Liver (tissue), 8 donors: ENCODE measurements at regions not wholly inside any gene's neighbourhood (a gene's known extent, or its start where the extent isn't known, plus 50 kb on each side); places are given as distances from the start of the nearest gene placed in this dataset.

Experiments used
- DNase-seq: peaks from one replicate; pipeline ENCODE4 v3.0.0-alpha.2; 2017; ENCODE audit warnings: low spot score
- H3K27ac ChIP-seq, 2 donors: one replicate each; pipeline ENCODE4 v1.7.0; 2013; ENCODE audit warnings: inconsistent platforms in 2 of 2, low read length in 2 of 2, control low read depth in 1 of 2, low read depth in 1 of 2, mild to moderate bottlenecking in 1 of 2
- H3K27me3 ChIP-seq, 4 donors: one replicate each; pipeline versions ENCODE4 v1.6.1 to v1.7.0; 2013; ENCODE audit warnings: low read length in 3 of 4, inconsistent platforms in 1 of 4, mild to moderate bottlenecking in 1 of 4, moderate library complexity in 1 of 4; ENCODE audit not compliant: control insufficient read depth in 4 of 4, insufficient read depth in 4 of 4
- H3K36me3 ChIP-seq, 4 donors: one replicate each; pipeline versions ENCODE4 v1.6.1 to v1.7.0; 2013; ENCODE audit warnings: low read length in 3 of 4, mild to moderate bottlenecking in 3 of 4, low read depth in 1 of 4, moderate library complexity in 1 of 4; ENCODE audit not compliant: control insufficient read depth in 4 of 4, insufficient read depth in 3 of 4
- H3K4me1 ChIP-seq, 4 donors: one replicate each; pipeline versions ENCODE4 v1.6.1 to v1.7.0; 2013; ENCODE audit warnings: low read length in 3 of 4, mild to moderate bottlenecking in 3 of 4, moderate library complexity in 1 of 4; ENCODE audit not compliant: control insufficient read depth in 4 of 4, insufficient read depth in 4 of 4
- H3K4me3 ChIP-seq, 3 donors: one replicate each; pipeline versions ENCODE4 v1.6.1 to v1.7.0; 2013; ENCODE audit warnings: low read length in 3 of 3, control low read depth in 1 of 3, low read depth in 1 of 3, mild to moderate bottlenecking in 1 of 3
- H3K9ac ChIP-seq, 2 donors: one replicate each; pipeline ENCODE4 v1.7.0; 2013; ENCODE audit warnings: low read length in 2 of 2, mild to moderate bottlenecking in 2 of 2, moderate library complexity in 2 of 2, control low read depth in 1 of 2, low read depth in 1 of 2
- H3K9me3 ChIP-seq, 4 donors: one replicate each; pipeline versions ENCODE4 v1.6.1 to v1.7.0; 2013; ENCODE audit warnings: low read length in 3 of 4; ENCODE audit not compliant: control insufficient read depth in 4 of 4
- EGR1 ChIP-seq, 2 donors: IDR thresholded peaks; 2 replicates each; pipeline ENCODE4 v1.6.1; 2016 to 2018; ENCODE audit warnings: antibody characterized with exemption in 2 of 2, low read depth in 2 of 2
- FOXA1 ChIP-seq: IDR thresholded peaks from 2 replicates; pipeline ENCODE4 v1.6.1; 2016; ENCODE audit warnings: antibody characterized with exemption
- FOXA2 ChIP-seq: IDR thresholded peaks from 2 replicates; pipeline ENCODE4 v1.6.1; 2016; ENCODE audit warnings: antibody characterized with exemption
- GABPA ChIP-seq, 2 donors: IDR thresholded peaks in 1 of 2; conservative IDR thresholded peaks in 1 of 2; 2 replicates each; pipeline ENCODE4 v1.6.1; 2016; ENCODE audit warnings: antibody characterized with exemption in 2 of 2, mild to moderate bottlenecking in 1 of 2, moderate library complexity in 1 of 2
- HNF4A ChIP-seq, 2 donors: conservative IDR thresholded peaks; 2 replicates each; pipeline ENCODE4 v1.6.1; 2016; ENCODE audit warnings: antibody characterized with exemption in 2 of 2, mild to moderate bottlenecking in 2 of 2
- HNF4G ChIP-seq: IDR thresholded peaks from 2 replicates; pipeline ENCODE4 v1.6.1; 2016; ENCODE audit warnings: antibody characterized with exemption
- JUND ChIP-seq, 2 donors: IDR thresholded peaks; 2 replicates each; pipeline ENCODE4 v1.6.1; 2016; ENCODE audit warnings: antibody characterized with exemption in 2 of 2
- RAD21 ChIP-seq, 2 donors: IDR thresholded peaks; 2 replicates each; pipeline ENCODE4 v1.6.1; 2016; ENCODE audit warnings: antibody characterized with exemption in 2 of 2, mild to moderate bottlenecking in 2 of 2
- TAF1 ChIP-seq: conservative IDR thresholded peaks from 2 replicates; pipeline ENCODE4 v1.6.1; 2016; ENCODE audit warnings: antibody characterized with exemption, mild to moderate bottlenecking
- YY1 ChIP-seq: IDR thresholded peaks from 2 replicates; pipeline ENCODE4 v1.6.1; 2016; ENCODE audit warnings: antibody characterized with exemption, mild to moderate bottlenecking
- WGBS: extraction: QIAGEN DNeasy Blood & Tissue Kit; methylation state at CpG from one replicate; pipeline ENCODE4 v1.1.7; 2013; 5-methylcytosine and 5-hydroxymethylcytosine counted together
- TF ChIP-seq, protein P1 (sequence below): IDR thresholded peaks from 2 replicates; pipeline ENCODE4 v1.6.1; 2016; ENCODE audit warnings: antibody characterized with exemption
- TF ChIP-seq, protein P2 (sequence below): fragments of 150-350 bp; IDR thresholded peaks from 2 replicates; pipeline ENCODE4 v1.5.1; 2017; ENCODE audit warnings: improper control_type of control experiment, low read depth, low read length; ENCODE audit not compliant: missing input control
- TF ChIP-seq, protein P3 (sequence below): IDR thresholded peaks from 2 replicates; pipeline ENCODE4 v1.6.1; 2016; ENCODE audit warnings: antibody characterized with exemption, mild to moderate bottlenecking
- TF ChIP-seq, protein P4 (sequence below): IDR thresholded peaks from 2 replicates; pipeline ENCODE4 v1.6.1; 2016; ENCODE audit warnings: antibody characterized with exemption
- donor health status: healthy.
- donor health status: healthy.
- donor health status: healthy.
- donor health status: healthy.
- donor health status: healthy.

DNA sequence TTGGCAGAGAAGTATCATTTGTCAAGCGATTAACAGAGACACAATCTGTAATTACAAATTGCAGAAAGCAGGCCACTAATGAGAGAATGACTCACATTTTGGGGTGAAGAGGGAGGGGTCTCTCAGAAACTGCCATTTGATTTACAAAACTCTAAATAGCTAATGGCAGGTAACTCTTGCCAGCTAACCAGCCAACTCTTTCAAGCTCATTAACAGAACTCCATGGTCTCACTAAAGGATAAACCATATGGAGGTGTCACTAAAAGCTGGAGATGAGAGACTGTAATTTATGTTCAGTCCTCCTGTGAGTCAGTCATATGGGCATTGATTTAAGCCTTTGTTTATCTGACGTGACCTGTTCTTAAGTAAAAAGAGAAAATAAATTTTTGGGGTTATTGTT lies 336.4 kb downstream of the FOXG1 start (continued):
- no peak for TF ChIP-seq HNF4G
- TF ChIP-seq HNF4A (conservative IDR thresholded peaks at IDR 0.05): no peak

DNA sequence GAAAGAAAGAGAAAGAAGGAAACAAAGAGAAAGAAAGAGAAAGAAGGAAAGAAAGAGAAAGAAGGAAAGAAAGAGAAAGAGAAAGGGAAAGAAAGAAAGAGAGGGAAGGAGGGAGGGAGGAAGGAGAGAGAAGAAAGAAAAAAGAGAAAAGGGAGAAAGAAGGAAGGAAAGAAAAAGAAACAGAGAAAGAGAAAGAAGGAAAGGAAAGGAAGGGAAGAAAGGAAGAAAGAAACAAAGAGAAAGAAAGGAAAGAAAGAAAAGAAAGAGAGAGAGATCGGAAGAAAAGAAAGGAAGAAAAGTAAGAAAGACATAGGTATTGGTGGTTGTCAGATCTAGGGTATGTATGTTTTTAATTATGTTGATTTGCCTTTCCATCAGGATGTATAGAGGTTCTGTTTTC lies 342.3 kb downstream of the FOXG1 start:
- Histone ChIP-seq H3K9ac (no peak overlapping the region), H3K4me3 (no peak overlapping the region), H3K9me3 (no peaks in the 10 kb centered on the region), H3K4me1 (no peaks in the 10 kb centered on the region), H3K27me3 (no peaks in the 10 kb centered on the region), H3K27ac (no peak overlapping the region), H3K36me3 (no peaks in the 10 kb centered on the region)
- no peak for DNase-seq
- 80% methylated on average over 1 of the region's 1 CpG for WGBS
- TF ChIP-seq FOXA1: no peak
- TF ChIP-seq, protein P1, sequence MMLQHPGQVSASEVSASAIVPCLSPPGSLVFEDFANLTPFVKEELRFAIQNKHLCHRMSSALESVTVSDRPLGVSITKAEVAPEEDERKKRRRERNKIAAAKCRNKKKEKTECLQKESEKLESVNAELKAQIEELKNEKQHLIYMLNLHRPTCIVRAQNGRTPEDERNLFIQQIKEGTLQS: no peak
- TF ChIP-seq, protein P2, sequence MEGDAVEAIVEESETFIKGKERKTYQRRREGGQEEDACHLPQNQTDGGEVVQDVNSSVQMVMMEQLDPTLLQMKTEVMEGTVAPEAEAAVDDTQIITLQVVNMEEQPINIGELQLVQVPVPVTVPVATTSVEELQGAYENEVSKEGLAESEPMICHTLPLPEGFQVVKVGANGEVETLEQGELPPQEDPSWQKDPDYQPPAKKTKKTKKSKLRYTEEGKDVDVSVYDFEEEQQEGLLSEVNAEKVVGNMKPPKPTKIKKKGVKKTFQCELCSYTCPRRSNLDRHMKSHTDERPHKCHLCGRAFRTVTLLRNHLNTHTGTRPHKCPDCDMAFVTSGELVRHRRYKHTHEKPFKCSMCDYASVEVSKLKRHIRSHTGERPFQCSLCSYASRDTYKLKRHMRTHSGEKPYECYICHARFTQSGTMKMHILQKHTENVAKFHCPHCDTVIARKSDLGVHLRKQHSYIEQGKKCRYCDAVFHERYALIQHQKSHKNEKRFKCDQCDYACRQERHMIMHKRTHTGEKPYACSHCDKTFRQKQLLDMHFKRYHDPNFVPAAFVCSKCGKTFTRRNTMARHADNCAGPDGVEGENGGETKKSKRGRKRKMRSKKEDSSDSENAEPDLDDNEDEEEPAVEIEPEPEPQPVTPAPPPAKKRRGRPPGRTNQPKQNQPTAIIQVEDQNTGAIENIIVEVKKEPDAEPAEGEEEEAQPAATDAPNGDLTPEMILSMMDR: no peak
- no peak for TF ChIP-seq RAD21 (IDR thresholded peaks at IDR 0.05)
- TF ChIP-seq FOXA2: no peak

DNA sequence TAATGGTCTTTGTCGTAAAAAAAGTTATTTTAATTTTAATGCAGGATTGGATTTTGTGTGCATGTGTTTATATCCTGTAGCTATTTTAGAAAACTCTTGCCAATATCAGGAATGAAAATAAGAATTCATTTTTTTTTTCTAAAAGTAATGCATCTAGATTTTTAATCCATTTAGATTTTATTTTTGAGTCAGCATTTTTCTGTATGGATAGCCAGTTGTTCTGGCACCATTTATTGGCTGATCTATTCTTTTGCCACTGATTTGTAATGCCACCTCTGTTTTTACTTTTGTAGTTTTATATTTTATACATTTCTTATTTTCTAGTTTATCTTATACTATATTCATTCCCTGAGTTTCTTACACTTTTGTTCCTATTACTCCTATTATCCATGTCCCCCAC lies 343.0 kb downstream of the FOXG1 start:
- Histone ChIP-seq H3K27me3 (no peaks in the 10 kb centered on the region), H3K9ac (no peak overlapping the region), H3K9me3 (no peaks in the 10 kb centered on the region), H3K36me3 (no peaks in the 10 kb centered on the region), H3K4me3 (no peak overlapping the region), H3K4me1 (no peaks in the 10 kb centered on the region), H3K27ac (no peak overlapping the region)
- 76% methylated on average over 1 of the region's 1 CpG for WGBS
- no peak for DNase-seq
- TF ChIP-seq EGR1 (IDR thresholded peaks at IDR 0.05; ENCODE audit: low read depth in 2 of 2): no peak
- no peak for TF ChIP-seq HNF4A (conservative IDR thresholded peaks at IDR 0.05)
- TF ChIP-seq, protein P3, sequence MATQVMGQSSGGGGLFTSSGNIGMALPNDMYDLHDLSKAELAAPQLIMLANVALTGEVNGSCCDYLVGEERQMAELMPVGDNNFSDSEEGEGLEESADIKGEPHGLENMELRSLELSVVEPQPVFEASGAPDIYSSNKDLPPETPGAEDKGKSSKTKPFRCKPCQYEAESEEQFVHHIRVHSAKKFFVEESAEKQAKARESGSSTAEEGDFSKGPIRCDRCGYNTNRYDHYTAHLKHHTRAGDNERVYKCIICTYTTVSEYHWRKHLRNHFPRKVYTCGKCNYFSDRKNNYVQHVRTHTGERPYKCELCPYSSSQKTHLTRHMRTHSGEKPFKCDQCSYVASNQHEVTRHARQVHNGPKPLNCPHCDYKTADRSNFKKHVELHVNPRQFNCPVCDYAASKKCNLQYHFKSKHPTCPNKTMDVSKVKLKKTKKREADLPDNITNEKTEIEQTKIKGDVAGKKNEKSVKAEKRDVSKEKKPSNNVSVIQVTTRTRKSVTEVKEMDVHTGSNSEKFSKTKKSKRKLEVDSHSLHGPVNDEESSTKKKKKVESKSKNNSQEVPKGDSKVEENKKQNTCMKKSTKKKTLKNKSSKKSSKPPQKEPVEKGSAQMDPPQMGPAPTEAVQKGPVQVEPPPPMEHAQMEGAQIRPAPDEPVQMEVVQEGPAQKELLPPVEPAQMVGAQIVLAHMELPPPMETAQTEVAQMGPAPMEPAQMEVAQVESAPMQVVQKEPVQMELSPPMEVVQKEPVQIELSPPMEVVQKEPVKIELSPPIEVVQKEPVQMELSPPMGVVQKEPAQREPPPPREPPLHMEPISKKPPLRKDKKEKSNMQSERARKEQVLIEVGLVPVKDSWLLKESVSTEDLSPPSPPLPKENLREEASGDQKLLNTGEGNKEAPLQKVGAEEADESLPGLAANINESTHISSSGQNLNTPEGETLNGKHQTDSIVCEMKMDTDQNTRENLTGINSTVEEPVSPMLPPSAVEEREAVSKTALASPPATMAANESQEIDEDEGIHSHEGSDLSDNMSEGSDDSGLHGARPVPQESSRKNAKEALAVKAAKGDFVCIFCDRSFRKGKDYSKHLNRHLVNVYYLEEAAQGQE: no peak
- no peak for TF ChIP-seq TAF1
- no peak for TF ChIP-seq YY1
- TF ChIP-seq RAD21 (IDR thresholded peaks at IDR 0.05): no peak
- TF ChIP-seq, protein P4, sequence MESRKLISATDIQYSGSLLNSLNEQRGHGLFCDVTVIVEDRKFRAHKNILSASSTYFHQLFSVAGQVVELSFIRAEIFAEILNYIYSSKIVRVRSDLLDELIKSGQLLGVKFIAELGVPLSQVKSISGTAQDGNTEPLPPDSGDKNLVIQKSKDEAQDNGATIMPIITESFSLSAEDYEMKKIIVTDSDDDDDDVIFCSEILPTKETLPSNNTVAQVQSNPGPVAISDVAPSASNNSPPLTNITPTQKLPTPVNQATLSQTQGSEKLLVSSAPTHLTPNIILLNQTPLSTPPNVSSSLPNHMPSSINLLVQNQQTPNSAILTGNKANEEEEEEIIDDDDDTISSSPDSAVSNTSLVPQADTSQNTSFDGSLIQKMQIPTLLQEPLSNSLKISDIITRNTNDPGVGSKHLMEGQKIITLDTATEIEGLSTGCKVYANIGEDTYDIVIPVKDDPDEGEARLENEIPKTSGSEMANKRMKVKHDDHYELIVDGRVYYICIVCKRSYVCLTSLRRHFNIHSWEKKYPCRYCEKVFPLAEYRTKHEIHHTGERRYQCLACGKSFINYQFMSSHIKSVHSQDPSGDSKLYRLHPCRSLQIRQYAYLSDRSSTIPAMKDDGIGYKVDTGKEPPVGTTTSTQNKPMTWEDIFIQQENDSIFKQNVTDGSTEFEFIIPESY: no peak
- TF ChIP-seq, protein P1: no peak
- no peak for TF ChIP-seq FOXA1
- TF ChIP-seq JUND (IDR thresholded peaks at IDR 0.05): no peak
- no peak for TF ChIP-seq GABPA (IDR thresholded peaks at IDR 0.05 in 1 of 2, conservative IDR thresholded peaks at IDR 0.05 in 1 of 2)
